ENCODE measurements at regions not wholly inside any gene's neighbourhood (a gene's known extent, or its start where the extent isn't known, plus 50 kb on each side); places are given as distances from the start of the nearest gene placed in this dataset.
"Not testable (repeated sequence)": the region's sequence is repeated elsewhere in the genome, so short reads cannot be mapped to it uniquely, and the experiment has no call there.

DNA sequence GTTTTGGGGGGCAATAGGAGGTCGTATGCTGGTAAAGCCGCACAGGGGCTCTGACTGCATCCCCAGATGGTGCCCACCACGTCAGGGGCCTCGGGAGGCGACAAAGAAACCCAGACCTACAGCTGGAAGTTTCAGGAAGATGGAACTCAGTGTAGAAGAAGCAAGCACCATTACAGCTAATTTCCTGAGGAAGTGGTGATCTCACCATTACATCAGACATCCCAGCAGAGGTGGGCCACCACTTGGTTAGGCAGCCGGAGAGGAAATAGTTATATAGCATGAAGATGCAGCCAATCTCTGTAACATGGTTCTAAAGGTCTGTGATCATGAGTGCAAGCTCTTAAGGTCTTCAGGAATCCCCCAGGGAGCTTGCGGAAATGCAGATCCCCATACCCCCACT, 127.3 kb upstream of the PCBD1 start:
- DNase-seq (ENCODE audit: low spot score): no peak
- H3K9me3 ChIP-seq (ENCODE audit: severe bottlenecking): no peaks in the 10 kb centered on the region
- no peaks in the 10 kb centered on the region for H3K27me3 ChIP-seq (ENCODE audit: insufficient read depth, poor library complexity, severe bottlenecking)
- no peaks in the 10 kb centered on the region for H3K4me1 ChIP-seq (ENCODE audit: insufficient read depth, poor library complexity, severe bottlenecking)
- TF ChIP-seq, protein P1, sequence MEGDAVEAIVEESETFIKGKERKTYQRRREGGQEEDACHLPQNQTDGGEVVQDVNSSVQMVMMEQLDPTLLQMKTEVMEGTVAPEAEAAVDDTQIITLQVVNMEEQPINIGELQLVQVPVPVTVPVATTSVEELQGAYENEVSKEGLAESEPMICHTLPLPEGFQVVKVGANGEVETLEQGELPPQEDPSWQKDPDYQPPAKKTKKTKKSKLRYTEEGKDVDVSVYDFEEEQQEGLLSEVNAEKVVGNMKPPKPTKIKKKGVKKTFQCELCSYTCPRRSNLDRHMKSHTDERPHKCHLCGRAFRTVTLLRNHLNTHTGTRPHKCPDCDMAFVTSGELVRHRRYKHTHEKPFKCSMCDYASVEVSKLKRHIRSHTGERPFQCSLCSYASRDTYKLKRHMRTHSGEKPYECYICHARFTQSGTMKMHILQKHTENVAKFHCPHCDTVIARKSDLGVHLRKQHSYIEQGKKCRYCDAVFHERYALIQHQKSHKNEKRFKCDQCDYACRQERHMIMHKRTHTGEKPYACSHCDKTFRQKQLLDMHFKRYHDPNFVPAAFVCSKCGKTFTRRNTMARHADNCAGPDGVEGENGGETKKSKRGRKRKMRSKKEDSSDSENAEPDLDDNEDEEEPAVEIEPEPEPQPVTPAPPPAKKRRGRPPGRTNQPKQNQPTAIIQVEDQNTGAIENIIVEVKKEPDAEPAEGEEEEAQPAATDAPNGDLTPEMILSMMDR (IDR thresholded peaks at IDR 0.05; ENCODE audit: poor library complexity, severe bottlenecking): no peak
- H3K36me3 ChIP-seq (ENCODE audit: low read depth): no peaks in the 10 kb centered on the region
- no peak overlapping the region for H3K27ac ChIP-seq (ENCODE audit: poor library complexity, severe bottlenecking)
- ATAC-seq (ENCODE audit: low read depth): no peak
- no peak overlapping the region for H3K4me3 ChIP-seq (ENCODE audit: severe bottlenecking)

DNA sequence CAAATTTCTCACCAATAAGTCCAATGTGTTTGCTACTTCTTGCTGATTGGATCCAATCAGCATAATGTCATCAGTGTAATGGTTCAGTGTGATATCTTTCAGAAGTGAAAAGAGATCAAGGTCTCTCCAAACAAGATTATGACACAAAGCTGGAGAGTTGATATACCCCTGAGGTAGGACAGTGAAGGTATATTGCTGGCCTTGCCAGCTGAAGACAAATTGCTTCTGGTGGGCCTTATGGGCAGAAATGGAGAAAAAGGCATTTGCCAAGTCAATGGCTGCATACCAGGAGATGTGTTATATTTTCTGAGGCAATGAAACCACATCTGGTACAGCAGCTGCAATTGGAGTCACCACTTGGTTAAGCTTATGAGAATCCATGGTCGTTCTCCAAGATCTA, 131.7 kb upstream of the PCBD1 start:
- H3K27me3 ChIP-seq (ENCODE audit: insufficient read depth, poor library complexity, severe bottlenecking); DNase-seq (ENCODE audit: low spot score); H3K27ac ChIP-seq (ENCODE audit: poor library complexity, severe bottlenecking); H3K4me1 ChIP-seq (ENCODE audit: insufficient read depth, poor library complexity, severe bottlenecking); H3K9me3 ChIP-seq (ENCODE audit: severe bottlenecking); ATAC-seq (ENCODE audit: low read depth); H3K36me3 ChIP-seq (ENCODE audit: low read depth); H3K4me3 ChIP-seq (ENCODE audit: severe bottlenecking): not testable (repeated sequence)

DNA sequence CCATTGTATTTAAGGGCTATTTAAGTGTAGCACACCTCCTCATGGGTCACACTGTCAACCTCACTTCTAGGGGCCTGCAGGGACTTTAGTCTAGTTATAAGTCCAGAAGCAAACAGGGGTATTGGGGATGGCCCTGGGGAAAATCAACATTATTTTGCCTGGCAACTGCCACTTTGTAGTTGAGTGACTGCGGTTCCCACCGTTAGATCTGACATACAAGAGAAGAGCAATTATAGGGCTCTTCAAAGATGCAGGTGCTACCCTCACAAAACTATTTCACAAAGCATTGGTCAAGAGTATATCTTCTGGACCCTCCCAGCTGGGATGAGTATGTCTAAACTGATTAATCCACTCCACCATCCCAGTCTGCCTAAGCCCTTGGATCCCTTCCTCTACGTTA, 133.0 kb upstream of the PCBD1 start:
- DNase-seq (ENCODE audit: low spot score) (no peak), ATAC-seq (ENCODE audit: low read depth) (no peak)
- H3K27me3 ChIP-seq (ENCODE audit: insufficient read depth, poor library complexity, severe bottlenecking): no peaks in the 10 kb centered on the region
- TF ChIP-seq, protein P1 (IDR thresholded peaks at IDR 0.05; ENCODE audit: poor library complexity, severe bottlenecking): no peak
- no peak overlapping the region for H3K4me3 ChIP-seq (ENCODE audit: severe bottlenecking)
- H3K27ac ChIP-seq (ENCODE audit: poor library complexity, severe bottlenecking): no peak overlapping the region
- H3K4me1 ChIP-seq (ENCODE audit: insufficient read depth, poor library complexity, severe bottlenecking): no peaks in the 10 kb centered on the region
- no peaks in the 10 kb centered on the region for H3K9me3 ChIP-seq (ENCODE audit: severe bottlenecking)
- H3K36me3 ChIP-seq (ENCODE audit: low read depth): no peaks in the 10 kb centered on the region

DNA sequence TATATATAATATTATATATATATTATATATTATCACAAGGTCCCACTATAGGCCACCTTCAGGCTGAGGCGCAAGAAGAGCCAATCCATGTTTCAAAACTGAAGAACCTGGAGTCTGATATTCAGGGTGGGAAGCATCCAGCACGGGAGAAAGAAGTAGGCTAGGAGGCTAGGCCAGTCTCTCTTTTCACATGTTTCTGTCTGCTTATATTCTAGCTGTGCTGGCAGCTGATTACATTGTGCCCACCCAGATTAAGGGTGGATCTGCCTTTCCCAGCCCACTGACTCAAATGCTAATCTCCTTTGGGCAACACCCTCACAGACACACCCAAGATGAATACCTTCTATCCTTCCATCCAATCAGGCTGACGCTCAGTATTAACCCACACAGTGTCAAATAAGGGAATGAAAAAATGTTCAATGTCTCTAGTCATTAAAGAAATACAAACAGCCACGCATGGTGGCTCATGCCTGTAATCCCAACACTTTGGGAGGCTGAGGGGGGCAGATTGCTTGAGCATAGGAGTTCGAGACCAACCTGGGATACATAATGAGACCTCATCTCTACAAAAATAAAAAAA, 135.4 kb upstream of the PCBD1 start:
- no peaks in the 10 kb centered on the region for H3K36me3 ChIP-seq (ENCODE audit: low read depth)
- ATAC-seq (ENCODE audit: low read depth) (no peak), DNase-seq (ENCODE audit: low spot score) (no peak)
- H3K9me3 ChIP-seq (ENCODE audit: severe bottlenecking): no peaks in the 10 kb centered on the region
- no peaks in the 10 kb centered on the region for H3K27me3 ChIP-seq (ENCODE audit: insufficient read depth, poor library complexity, severe bottlenecking)
- TF ChIP-seq, protein P1 (IDR thresholded peaks at IDR 0.05; ENCODE audit: poor library complexity, severe bottlenecking): no peak
- H3K27ac ChIP-seq (ENCODE audit: poor library complexity, severe bottlenecking): no peak overlapping the region
- no peaks in the 10 kb centered on the region for H3K4me1 ChIP-seq (ENCODE audit: insufficient read depth, poor library complexity, severe bottlenecking)
- no peak overlapping the region for H3K4me3 ChIP-seq (ENCODE audit: severe bottlenecking)

DNA sequence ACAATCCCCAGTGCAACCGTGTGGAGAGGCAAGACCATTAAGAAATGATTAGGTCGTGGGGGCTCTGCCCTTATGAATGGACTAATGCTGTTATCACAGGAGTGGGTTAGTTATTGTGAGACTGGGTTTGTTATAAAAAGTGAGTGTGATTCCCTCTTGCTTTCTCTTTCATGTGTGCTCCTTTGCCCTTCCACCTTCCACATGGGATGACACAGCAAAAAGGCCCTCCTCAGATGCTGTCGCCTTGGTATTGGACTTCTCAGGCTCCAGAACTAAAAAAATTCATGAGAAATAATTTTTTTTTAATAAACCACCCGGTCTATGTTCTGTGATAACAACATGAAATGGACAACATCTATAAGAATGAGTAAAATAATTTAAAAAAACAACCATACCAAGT, 136.1 kb upstream of the PCBD1 start:
- TF ChIP-seq, protein P1 (IDR thresholded peaks at IDR 0.05; ENCODE audit: poor library complexity, severe bottlenecking): no peak

More for the DNA sequence above, 136.1 kb upstream of the PCBD1 start:
- ATAC-seq (ENCODE audit: low read depth) (no peak), DNase-seq (ENCODE audit: low spot score) (no peak)
- H3K4me1 ChIP-seq (ENCODE audit: insufficient read depth, poor library complexity, severe bottlenecking): no peaks in the 10 kb centered on the region
- no peaks in the 10 kb centered on the region for H3K9me3 ChIP-seq (ENCODE audit: severe bottlenecking)
- H3K36me3 ChIP-seq (ENCODE audit: low read depth): no peaks in the 10 kb centered on the region
- H3K27me3 ChIP-seq (ENCODE audit: insufficient read depth, poor library complexity, severe bottlenecking): no peaks in the 10 kb centered on the region
- no peak overlapping the region for H3K4me3 ChIP-seq (ENCODE audit: severe bottlenecking)
- H3K27ac ChIP-seq (ENCODE audit: poor library complexity, severe bottlenecking): no peak overlapping the region

Data from RWPE2 (cell line).